ENCODE measurements at regions not wholly inside any gene's neighbourhood (a gene's known extent, or its start where the extent isn't known, plus 50 kb on each side); places are given as distances from the start of the nearest gene placed in this dataset.

DNA sequence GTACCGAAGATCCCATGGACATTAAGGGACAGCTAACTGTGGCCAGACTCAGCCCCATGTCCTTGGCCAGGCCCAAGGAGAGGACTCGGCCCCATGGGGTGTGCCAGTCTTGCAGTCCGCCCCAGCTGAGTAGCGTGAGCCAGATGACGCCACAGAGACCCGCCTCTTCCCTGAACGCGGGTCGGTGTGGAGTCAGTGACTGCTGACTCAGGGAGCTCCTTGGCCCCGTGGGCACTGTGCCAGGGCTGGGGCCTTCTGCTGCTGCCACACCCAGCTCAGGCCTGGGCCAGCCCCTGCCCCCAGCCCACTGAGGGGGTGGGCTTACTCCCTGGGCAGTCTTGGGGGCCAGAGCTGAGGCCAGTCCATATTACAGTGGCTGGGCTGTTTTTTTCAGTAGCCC, 52.8 kb downstream of the PLXNA1 start:
- Histone ChIP-seq H3K36me3 (ENCODE audit: low read depth) (no peaks in the 10 kb centered on the region), H3K4me3 (no peak overlapping the region), H3K79me2 (ENCODE audit: insufficient read depth) (no peaks in the 10 kb centered on the region), H3K27me3 (replicated peaks; ENCODE audit: insufficient read depth) (no peaks in the 10 kb centered on the region), H4K20me1 (ENCODE audit: insufficient read depth) (no peaks in the 10 kb centered on the region), H3K27ac (0 out of 2 replicates have a peak overlapping the region, but pooled peaks have one; percentile 30), H2AFZ (no peak overlapping the region), H3K9me2 (ENCODE audit: insufficient read depth) (no peaks in the 10 kb centered on the region), H3K9ac (peak overlapping the region; percentile 35; the same call in 1 of the 2 replicates), H3K4me2 (ENCODE audit: unreplicated experiment) (no peak overlapping the region), H3K4me1 (ENCODE audit: insufficient read depth) (peaks cover 9% of the 10 kb centered on the region), H3F3A (ENCODE audit: insufficient read depth) (no peaks in the 10 kb centered on the region), H3K9me3 (ENCODE audit: low read depth) (no peaks in the 10 kb centered on the region)
- TF ChIP-seq EZH2 (IDR thresholded peaks at IDR 0.05; ENCODE audit: insufficient read depth, poor library complexity, severe bottlenecking) (no peak), EZH2phosphoT487 (IDR thresholded peaks at IDR 0.05; ENCODE audit: insufficient read depth, low read depth) (no peak)
- DNase-seq: peak; percentile 98
- in situ Hi-C loops (cut with MboI): no loop called here
- 13 to 18% methylated on average over 10 of the region's 10 CpGs for WGBS, 2 experiments (ENCODE audit: low coverage in 1 of 2, low lambda C conversion rate in 2 of 2, missing lambda C conversion rate in 2 of 2)

DNA sequence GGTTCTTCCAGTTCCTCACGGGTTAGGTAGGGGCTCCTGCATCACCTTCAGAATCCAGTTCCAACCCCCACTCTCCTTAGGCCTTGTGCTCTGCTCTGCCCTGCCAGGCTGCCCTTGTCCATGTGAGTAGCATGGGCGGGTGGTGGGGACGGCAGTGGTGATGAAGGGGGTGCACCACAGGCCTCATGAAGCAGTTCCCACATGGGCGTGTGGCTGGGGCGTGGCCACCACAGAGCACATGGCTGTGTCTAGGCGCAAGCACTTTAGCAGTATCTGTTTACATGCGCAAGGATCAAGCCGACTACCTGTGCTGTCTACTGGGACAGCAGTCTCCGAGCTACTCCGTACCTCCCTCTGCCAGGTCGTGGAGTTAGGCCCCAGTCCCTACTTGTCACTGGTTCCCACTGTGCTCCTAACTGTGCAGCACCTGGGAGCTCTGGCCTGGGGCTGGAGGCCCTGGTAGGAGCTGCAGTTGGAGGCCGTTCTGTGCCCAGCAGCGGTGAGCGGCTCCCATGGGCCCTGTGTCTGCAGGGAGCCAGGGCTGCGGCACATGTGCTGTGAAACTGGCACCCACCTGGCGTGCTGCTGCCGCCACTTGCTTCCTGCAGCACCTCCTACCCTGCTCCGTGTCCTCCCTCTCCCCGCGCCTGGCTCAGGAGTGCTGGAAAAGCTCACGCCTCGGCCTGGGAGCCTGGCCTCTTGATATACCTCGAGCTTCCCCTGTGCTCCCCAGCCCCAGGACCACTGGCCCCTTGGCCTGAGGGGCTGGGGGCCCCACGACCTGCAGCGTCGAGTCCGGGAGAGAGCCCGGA, 53.5 kb downstream of the PLXNA1 start:
- Histone ChIP-seq H3K4me3 (no peak overlapping the region), H2AFZ (no peak overlapping the region), H3K9me3 (ENCODE audit: low read depth) (no peaks in the 10 kb centered on the region), H4K20me1 (ENCODE audit: insufficient read depth) (no peaks in the 10 kb centered on the region), H3K27me3 (replicated peaks; ENCODE audit: insufficient read depth) (no peaks in the 10 kb centered on the region), H3K9me2 (ENCODE audit: insufficient read depth) (no peaks in the 10 kb centered on the region), H3K9ac (no peak overlapping the region), H3K79me2 (ENCODE audit: insufficient read depth) (no peaks in the 10 kb centered on the region), H3K4me2 (ENCODE audit: unreplicated experiment) (no peak overlapping the region), H3K36me3 (ENCODE audit: low read depth) (no peaks in the 10 kb centered on the region), H3K4me1 (ENCODE audit: insufficient read depth) (peaks cover 9% of the 10 kb centered on the region), H3K27ac (0 out of 2 replicates have a peak overlapping the region, but pooled peaks have one; percentile 13), H3F3A (ENCODE audit: insufficient read depth) (no peaks in the 10 kb centered on the region)
- DNase-seq: no peak
- in situ Hi-C loops (cut with MboI): no loop called here
- no peak for TF ChIP-seq EZH2phosphoT487 (IDR thresholded peaks at IDR 0.05; ENCODE audit: insufficient read depth, low read depth)
- TF ChIP-seq EZH2 (IDR thresholded peaks at IDR 0.05; ENCODE audit: insufficient read depth, poor library complexity, severe bottlenecking): no peak
- WGBS, 2 experiments (ENCODE audit: low coverage in 1 of 2, low lambda C conversion rate in 2 of 2, missing lambda C conversion rate in 2 of 2): 86 to 88% methylated on average over 24 to 27 of the region's 28 CpGs

DNA sequence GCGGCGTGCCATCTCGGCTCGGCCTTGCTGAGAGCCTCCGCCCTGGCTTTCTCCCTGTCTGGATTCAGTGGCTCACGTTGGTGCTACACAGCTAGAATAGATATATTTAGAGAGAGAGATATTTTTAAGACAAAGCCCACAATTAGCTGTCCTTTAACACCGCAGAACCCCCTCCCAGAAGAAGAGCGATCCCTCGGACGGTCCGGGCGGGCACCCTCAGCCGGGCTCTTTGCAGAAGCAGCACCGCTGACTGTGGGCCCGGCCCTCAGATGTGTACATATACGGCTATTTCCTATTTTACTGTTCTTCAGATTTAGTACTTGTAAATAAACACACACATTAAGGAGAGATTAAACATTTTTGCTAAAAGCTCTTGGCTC, 54.1 kb downstream of the PLXNA1 start:
- no peak for DNase-seq
- 80 to 83% methylated on average over 16 of the region's 16 CpGs for WGBS, 2 experiments (ENCODE audit: low coverage in 1 of 2, low lambda C conversion rate in 2 of 2, missing lambda C conversion rate in 2 of 2)
- in situ Hi-C loops (cut with MboI): no loop called here
- Histone ChIP-seq H3K4me1 (ENCODE audit: insufficient read depth) (peaks cover 9% of the 10 kb centered on the region), H3F3A (ENCODE audit: insufficient read depth) (no peaks in the 10 kb centered on the region), H3K36me3 (ENCODE audit: low read depth) (no peaks in the 10 kb centered on the region), H3K79me2 (ENCODE audit: insufficient read depth) (no peaks in the 10 kb centered on the region), H3K27ac (no peak overlapping the region), H3K9me3 (ENCODE audit: low read depth) (no peaks in the 10 kb centered on the region), H3K27me3 (replicated peaks; ENCODE audit: insufficient read depth) (no peaks in the 10 kb centered on the region), H3K4me2 (ENCODE audit: unreplicated experiment) (no peak overlapping the region), H4K20me1 (ENCODE audit: insufficient read depth) (no peaks in the 10 kb centered on the region), H3K4me3 (no peak overlapping the region), H2AFZ (no peak overlapping the region), H3K9ac (no peak overlapping the region), H3K9me2 (ENCODE audit: insufficient read depth) (no peaks in the 10 kb centered on the region)
- TF ChIP-seq EZH2 (IDR thresholded peaks at IDR 0.05; ENCODE audit: insufficient read depth, poor library complexity, severe bottlenecking): no peak
- no peak for TF ChIP-seq EZH2phosphoT487 (IDR thresholded peaks at IDR 0.05; ENCODE audit: insufficient read depth, low read depth)

DNA sequence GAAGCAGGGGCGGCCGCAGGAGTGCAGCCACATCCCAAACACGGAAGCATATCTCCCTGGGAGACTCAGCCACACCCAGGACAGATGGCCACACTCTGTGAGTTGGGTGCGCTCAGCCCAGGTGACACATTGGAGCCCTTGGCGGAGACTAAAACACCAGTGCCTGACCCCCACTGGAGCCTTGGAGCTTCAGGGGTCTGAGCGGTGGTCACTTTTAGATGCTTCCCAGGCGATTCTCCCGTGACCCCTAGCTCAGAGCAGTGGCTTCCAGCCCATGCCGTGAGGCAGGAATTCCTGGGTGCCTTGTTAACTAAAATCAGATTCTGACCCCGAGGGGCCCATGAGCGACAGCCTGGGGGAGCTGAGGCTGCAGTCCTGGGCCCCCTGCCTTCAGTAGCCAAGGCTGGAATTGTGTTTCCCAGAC, 54.5 kb downstream of the PLXNA1 start:
- Histone ChIP-seq H3K9me3 (ENCODE audit: low read depth) (no peaks in the 10 kb centered on the region), H3K36me3 (ENCODE audit: low read depth) (no peaks in the 10 kb centered on the region), H2AFZ (no peak overlapping the region), H3K79me2 (ENCODE audit: insufficient read depth) (no peaks in the 10 kb centered on the region), H3K4me2 (ENCODE audit: unreplicated experiment) (no peak overlapping the region), H3F3A (ENCODE audit: insufficient read depth) (no peaks in the 10 kb centered on the region), H3K27me3 (replicated peaks; ENCODE audit: insufficient read depth) (no peaks in the 10 kb centered on the region), H3K27ac (no peak overlapping the region), H3K9ac (no peak overlapping the region), H3K4me1 (ENCODE audit: insufficient read depth) (peaks cover 9% of the 10 kb centered on the region), H4K20me1 (ENCODE audit: insufficient read depth) (no peaks in the 10 kb centered on the region), H3K9me2 (ENCODE audit: insufficient read depth) (no peaks in the 10 kb centered on the region), H3K4me3 (no peak overlapping the region)
- TF ChIP-seq EZH2phosphoT487 (IDR thresholded peaks at IDR 0.05; ENCODE audit: insufficient read depth, low read depth) (no peak), EZH2 (IDR thresholded peaks at IDR 0.05; ENCODE audit: insufficient read depth, poor library complexity, severe bottlenecking) (no peak)
- in situ Hi-C loops (cut with MboI): no loop called here
- 58 to 69% methylated on average over 11 of the region's 11 CpGs for whole genome bisulfite sequencing, 2 experiments (ENCODE audit: low coverage in 1 of 2, low lambda C conversion rate in 2 of 2, missing lambda C conversion rate in 2 of 2)
- DNase-seq: no peak
